Cerebellar cortex (tissue), 1 donor: ENCODE measurements at regions not wholly inside any gene's neighbourhood (a gene's known extent, or its start where the extent isn't known, plus 50 kb on each side); places are given as distances from the start of the nearest gene placed in this dataset.

ENCODE experiments used
- DNase-seq: peaks from one replicate; pipeline ENCODE4 v3.0.0-alpha.2; 2015; ENCODE audit warnings: low spot score

DNA sequence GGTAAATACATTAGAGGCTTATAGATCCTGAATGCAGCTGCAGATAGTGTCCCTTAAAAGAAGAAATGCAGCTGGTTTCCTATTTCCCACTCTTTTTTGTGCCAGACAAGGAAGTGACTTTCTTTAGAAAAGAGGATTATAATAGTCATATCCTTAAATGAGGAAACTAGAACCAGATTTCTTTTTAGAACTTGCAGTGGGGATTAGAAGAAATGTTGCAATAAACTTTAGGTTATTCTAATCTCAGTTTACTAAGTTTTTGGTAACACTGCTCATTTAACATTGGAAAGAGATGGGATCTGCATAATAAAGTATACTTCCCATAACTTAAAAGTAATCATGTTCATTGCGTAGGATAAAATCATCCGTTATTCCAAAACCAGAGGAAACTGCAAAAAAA lies 101.9 kb downstream of the SLIT2 start:
- DNase-seq = no peak

DNA sequence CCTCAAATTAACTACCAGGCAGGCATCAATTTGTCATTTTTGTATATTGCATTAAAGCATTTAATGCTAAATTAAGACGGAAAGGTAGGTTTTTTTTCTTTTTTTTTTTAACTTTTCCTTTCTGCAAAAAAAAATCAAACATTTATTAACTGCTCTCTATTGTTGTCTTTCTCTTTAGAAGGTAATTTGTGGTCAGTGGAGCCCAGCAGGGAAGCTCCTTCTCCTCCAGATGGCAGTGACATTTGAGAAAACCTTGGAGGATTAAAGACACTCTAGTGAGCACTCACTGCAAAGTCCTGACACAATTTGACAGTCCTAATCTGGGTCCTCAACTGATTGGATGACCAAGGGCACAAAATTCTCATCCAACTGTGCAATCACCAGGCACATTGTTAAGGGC lies 102.4 kb downstream of the SLIT2 start:
- no peak for DNase-seq

DNA sequence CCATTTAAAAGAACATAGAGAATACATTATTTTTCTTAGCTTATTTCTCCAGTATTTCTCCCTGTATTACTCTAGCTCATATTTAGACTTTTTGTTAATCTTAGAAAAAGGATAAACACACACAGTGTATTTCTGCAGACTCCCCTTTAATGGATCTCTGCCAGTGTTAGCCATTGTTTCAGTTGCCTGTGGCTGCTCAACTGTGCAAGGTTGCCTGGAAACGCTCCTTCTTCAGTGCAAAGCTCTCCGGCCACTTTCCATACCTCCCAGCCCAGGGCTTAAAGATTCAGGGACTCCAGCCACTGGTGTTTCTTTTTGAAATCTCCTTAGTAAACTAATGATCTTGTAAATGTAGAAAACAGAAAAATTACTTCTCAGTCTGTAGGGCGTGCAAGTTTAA lies 104.9 kb downstream of the SLIT2 start:
- peak; percentile 5 for DNase-seq

DNA sequence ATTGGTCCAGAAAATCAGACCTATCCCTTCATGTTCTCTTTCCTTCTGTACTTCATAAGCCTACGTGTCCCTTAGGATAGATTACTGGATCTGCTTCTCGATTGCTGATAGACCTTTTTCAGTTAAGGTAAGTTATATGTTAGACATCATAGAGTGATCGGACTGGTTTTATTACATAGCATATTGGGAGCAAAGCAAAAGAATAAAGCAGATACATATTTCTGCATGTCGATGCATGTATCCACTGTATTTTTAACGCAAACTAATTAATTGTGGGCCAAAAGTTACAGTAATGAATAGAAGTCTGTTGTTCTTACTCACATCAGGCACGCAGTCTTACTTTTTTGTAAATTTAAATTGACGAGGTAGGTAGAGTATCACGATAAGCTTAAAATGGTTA lies 106.4 kb downstream of the SLIT2 start:
- no peak for DNase-seq

DNA sequence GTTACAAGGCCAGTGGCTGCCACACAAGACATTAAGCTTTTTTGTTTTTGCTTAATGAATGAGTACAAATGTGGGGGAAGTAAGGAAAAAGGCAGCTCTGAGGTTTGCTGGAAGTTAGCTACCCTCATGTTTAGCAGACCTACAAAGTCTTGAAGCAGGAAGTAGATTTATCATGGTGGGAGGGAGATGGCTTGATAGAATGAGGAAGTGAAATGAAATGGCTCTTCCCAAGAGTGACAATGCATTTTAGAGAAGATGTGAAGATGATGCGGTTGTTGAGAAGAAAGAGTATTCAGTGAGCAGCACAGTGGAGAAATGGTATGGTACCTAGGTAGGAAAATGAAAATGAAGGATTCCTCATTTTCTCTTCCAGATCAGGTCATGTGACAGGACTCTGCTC lies 108.0 kb downstream of the SLIT2 start:
- no peak for DNase-seq

DNA sequence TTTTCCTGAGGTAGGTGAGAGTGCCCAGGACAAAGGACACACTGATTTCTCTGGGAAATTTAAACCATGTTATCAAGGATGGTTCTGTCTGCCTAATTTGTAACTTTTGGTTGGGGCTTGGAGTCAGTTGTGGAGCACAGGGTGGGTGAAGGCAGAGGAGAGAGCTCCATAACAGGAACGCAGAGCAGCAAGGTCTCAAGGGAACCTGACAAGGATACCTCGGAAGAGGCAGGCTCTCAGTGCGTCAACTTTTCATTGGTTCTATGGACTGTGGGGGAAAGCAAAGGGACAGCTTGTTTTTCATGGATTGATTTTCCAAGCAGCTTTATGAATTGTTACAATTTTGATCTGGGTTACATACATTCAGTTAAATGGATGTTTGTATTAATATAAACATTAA lies 110.4 kb downstream of the SLIT2 start:
- no peak for DNase-seq

DNA sequence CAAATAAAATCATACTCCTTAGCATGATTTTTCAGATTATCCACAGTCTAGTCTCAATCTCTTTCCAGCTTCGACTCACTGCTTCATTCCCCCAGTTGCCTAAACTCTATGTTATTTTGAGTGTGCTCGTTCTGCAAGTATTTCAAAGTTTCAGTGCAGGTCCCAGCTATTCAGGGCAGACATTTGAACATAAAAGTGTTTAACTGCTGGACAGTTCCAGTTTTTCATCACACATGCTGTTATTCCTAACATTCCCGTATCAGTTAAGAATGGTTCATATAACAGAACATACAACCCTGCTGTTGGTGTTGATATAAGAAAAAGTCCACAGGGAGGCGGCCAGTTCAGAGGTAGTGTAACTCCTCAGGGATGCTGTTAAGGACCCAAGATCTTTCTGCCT lies 113.3 kb downstream of the SLIT2 start:
- no peak for DNase-seq

DNA sequence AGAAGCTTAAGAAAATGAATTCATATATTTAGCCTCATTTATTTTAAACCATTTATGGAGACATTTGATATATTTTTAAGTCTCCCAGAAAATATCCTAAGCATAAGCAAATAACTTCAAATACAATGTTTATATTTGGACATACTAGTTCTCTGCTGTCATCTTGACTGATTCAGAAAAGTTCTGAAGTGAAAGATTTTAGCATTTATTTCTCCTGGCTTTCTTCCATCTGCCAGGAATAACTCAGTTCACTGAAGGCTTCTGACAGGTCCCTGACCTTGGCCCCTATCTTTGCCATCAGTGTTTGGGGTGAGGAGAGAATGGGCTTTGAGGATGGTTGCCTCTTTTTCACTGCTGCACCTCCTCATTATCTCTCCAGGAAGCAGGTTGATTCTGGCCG lies 115.7 kb downstream of the SLIT2 start:
- no peak for DNase-seq

DNA sequence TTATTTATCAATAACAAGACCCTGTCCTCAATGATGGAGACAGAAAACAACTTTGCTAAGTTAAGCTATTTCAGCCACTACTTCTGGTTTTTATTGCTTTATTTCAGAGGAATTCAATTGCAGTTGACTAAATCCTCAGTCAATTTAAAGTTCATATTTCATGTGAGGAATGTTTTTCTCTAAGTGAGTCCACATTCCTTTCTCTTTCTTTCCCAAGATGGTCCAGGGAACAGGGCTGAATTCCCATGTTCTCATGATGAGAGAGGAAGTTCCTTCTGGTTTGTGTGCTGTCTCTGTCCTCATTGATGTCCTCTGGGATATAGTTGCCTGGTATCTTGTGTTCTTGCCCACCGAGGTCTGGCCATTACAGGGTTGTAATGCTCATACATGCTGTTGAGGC lies 117.2 kb downstream of the SLIT2 start:
- DNase-seq = no peak

DNA sequence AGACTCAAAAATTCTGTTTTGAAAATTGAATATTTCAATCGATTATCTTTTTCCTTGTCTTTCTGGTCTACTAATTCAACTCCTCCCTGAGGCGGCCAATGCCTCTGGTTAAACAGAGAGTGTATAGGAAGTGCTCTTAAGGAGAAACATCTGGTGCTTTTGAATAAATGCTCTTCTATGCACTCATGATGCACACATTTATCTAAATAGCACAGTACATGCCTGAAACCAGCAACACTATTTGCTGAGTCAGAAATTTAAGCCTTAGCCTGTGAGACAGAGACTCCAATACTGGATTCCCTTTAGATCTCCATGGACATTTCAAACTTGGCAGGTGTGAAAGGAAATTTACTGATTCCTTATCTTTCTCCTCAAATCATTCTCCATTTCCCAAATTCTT lies 118.6 kb downstream of the SLIT2 start:
- DNase-seq = no peak

DNA sequence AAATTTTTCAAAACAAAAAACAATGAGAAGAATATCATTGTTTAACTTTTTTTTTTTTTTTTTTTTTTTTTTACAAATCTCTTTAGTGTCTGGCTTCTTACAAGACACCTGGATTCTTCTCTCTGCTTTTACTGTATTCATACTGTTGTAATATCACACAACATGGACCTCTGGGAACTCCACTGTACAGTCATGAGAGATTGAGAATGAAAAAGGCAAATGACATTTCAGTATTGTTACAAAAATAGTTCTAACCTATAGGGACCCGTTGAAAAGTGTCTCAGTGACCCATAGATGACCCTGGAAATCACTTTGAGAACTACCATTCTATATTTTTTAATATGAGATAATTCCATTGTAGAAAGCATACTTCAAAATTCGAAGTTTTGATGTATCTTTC lies 124.4 kb downstream of the SLIT2 start:
- no peak for DNase-seq

DNA sequence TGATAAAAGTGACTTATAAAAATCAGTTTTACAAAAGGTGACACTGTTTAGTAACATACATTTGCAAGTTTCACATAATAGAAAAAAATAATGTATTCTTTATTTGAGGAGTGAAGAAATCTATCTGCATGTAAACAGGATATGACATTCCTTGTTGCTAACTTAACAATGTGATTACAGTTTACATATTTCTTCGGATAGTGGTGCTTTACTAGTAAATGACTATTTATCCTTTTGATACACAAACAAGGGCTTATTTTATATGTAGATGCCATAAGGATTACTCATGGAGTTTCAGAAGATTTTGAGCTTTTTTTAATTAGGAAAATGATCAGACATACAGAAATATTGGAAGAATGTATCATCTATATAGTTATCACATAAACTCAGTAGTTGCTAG lies 126.5 kb downstream of the SLIT2 start:
- DNase-seq = no peak

DNA sequence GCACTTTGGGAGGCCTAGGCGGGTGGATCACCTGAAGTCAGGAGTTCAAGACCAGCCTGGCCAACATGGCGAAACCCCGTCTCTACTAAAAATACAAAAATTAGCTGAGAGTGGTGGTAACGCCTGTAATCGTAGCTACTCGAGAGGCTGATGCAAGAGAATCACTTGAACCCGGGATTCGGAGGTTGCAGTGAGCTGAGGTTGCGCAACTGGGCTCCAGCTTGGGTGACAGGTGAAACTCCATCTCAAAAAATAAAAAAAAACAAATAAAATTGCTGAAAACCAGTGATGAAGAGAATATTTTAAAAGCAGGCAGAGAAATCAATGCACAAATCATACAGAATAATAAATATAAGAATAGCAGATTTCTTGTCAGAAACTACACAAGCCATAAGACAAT lies 129.3 kb downstream of the SLIT2 start:
- no peak for DNase-seq

DNA sequence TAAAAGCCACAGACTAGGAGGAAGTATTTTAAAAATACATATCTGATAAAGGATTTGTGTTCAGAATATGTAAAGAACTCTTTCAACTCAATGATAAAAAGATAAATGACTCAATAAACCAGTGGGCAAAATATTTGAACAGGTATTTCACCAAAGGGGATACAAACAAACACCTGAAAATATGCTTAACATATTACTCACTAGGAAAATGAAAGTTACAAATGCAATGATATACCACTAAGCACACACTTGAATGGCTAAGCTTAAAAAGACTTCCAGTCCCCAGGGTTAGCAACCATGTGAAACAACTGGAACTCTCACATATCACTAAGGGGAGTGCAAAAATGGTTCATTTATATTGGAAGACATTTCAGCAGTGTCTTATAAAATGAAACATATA lies 131.6 kb downstream of the SLIT2 start:
- DNase-seq = no peak

DNA sequence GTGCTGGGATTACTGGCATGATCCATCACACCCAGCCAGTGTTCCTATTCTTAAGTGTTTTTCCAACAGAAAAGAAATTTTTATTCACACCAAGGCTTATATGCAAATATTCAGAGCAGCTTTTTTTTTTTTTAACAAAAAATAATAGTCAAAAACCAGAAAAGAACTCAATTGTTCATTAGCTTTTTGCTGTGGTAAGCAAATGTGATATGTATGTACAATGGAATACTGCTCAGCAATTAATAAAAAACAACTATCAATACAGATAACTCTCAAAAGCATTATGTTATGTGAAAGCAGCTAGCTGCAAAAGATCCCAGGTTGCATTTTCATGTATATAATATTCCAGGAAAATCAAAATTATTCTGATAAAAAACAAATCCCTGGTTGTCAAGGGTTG lies 132.3 kb downstream of the SLIT2 start:
- DNase-seq = no peak

DNA sequence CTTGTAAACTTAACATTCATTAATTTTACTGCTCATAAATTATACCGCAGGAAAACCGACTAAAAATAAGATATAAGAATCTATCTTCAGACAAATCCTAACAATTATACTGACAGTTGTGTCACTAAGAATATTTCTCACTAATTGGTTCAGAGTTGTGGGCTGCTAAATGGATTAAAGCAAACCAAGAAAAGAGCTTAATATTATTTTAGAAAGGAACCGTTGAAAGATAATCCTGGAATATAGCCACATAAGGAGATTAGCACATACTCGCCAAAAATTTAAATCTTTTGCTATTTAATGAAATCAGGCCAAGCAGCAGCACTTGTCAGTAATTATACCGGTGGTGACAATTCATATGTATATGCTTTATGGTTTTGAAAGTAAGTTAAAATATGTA lies 132.8 kb downstream of the SLIT2 start:
- no peak for DNase-seq

DNA sequence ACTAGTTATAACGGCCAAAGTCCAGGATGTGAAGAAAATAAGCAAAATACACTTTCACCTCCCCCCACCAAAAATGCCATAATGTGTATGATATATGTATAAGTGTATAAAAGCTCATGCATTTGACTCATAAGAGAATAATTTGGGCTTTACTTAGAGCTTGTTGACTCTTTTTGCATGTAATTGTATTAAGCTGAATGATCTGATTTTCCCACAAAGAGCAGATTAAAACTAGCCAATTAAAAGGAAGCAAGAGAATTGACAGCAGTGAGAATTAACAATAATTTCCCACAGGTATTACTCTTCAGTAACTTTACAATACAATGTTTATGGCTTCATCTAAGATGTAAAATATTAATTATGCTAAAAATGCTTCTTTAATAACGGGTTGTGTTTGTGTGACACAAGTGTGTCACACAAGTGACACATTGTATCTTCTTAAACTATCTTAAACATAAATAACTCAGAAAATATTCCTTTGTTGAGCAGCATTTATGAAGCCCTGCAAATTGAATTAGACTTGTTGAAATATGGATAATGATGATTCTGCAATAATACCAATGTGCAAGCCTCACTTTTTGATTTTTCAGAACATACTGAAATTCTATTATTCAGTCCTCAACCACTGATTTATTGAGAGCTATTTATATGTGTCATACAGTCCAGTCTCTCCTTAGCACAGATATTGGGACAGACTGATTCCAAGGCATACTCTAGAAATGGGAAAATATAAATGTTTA lies 134.5 kb downstream of the SLIT2 start:
- no peak for DNase-seq

DNA sequence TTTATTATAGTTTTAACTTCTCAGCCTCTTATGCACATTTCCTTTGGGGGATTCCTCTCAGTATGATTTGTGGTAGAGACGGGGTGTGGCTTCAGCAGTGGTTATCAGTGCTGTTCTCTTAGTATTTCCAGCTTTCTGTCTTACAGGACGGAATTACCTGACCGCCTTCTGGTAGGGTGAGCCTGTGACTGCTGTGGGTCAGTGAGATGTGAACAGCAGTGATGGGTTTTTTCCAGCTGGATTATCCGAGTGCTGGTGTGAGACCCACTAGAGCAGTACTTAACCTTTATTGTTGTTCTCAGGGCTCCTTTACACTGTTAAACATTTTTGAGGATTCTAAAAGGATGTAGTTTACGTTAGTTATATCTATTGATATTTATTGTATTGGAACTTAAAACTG lies 135.2 kb downstream of the SLIT2 start:
- DNase-seq = no peak

DNA sequence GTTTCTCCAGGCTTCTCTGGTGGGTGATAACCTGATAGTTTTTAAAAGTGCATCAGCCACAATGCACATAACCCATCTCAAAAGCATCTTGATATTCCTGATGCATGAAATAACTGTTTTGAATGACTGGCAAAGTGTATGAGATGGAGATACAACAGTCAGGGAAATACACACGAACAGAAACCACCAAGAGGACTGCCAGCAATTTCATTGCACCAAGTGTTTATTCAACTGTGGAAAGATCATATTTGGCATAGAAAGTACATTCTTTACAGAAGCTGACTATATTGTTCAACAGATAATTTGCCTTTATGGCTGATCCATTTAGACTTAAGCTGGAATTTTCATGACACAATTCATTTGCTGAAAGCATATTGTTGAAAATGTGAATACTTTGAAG lies 139.5 kb downstream of the SLIT2 start:
- DNase-seq = no peak

DNA sequence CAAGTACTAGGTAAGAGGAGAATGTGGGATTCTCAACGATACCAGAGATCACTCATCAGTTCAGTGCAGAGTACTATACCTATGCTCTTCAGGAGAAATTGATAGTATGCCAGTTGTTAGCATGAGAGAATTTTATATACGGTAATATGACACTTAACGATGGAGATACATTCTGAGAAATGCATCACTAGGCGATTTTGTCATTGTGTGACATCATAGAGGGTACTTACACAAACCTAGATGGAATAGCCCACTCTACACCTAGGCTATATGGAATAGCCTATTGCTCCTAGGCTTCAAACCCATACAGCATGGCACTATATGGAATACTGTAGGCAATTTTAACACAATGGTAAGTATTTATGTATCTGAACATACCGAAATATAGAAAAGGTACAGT lies 140.2 kb downstream of the SLIT2 start:
- DNase-seq = no peak

DNA sequence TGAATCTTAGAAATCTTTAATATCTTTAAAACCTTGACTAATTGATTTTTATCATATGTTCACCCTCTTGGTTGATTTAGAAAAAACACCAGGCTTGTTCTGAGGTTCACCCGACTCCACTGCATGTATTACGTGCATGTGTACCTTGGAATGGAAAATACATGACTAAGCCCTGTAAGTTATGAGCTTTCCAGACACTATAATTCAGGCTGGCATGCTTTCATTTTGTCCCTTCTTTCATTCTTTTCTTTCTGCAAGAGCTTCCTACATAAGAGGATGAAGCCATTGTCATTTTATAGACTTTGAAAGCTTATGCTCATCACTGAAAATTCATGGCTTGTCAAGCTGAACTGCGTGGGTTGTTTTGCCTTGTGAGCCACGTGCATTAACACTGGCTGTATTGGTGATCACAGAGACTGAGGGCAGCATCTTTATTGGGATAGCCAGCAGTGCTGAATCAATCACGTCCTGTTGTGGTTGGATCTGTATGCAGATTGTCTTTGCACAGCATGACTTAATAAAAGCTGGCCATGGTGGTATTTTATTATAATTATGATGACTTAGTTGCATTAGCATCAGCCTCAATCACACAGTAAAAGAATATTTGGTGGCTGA lies 141.9 kb downstream of the SLIT2 start:
- DNase-seq = no peak

DNA sequence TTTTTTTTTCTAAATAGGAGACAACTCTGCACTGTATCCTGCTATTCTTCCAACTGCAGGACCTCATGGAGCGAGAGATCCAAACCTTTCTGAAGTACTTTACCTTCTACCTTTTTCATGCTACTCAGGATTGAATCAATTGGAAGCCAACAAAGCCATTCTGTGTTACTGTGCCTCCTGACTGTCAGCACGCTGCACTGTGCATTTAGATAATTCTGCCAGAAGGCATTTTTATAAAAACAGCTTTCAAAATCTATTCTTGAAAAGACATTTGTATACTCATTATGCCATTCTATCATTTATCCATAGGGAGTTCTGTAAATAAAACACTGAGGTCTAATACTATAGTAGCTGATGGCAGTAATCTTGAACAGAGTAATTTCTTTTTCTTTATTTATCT lies 142.8 kb downstream of the SLIT2 start:
- DNase-seq = no peak

DNA sequence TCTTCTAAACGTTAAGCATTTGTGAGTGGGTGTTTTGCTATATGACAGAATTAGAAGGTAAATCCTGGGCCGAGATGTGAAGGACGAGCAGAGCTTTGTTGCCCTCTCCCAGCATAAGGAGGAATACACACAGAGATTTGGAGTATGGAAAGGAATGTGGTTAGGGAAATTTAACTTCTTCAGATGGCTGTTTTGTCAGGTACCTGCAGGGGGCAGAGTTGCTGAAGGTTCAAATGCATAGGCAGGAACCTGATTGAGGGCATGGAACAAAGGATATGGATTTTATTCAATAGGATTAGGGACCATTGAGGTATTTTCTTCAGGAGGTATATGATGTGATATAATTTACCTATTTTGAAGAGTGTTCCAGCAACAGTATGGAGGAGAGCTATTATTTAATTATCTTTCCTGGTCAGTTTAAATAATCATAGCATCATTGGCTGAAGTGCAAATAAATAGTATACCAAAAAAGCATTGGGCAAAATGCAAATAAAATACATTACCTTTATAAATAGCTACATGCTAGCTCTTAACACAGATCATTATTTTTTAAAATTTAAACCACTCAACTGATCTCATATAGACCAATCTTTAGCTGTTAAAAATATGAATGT lies 143.6 kb downstream of the SLIT2 start:
- peak; percentile 17 for DNase-seq

DNA sequence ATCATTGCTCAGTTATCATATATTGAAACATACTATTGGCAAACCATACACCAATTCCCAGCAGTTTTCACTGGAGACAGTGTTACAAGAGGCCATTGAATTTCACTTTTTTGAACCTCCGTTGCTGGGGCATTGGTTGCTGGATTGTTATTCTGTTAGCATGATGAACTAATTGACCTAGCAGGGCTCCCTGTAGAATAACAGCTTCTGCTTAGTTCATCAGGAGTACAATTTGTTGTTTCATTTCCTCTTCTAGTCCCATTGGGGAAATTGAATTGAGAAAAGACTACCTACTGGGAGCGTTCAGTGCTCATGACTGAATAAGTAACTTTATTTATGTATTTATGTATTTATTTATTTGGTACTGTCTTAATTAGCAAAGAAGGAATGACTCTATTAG lies 151.6 kb downstream of the SLIT2 start:
- DNase-seq = no peak
